HepG2 (cell line): ENCODE measurements at regions not wholly inside any gene's neighbourhood (a gene's known extent, or its start where the extent isn't known, plus 50 kb on each side); places are given as distances from the start of the nearest gene placed in this dataset.

Source experiments
- GATAD2A ChIP-seq: IDR thresholded peaks from 2 replicates; pipeline ENCODE4 v1.6.1; 2016
- TP53 ChIP-seq: sonication (generic); formaldehyde crosslinking; conservative IDR thresholded peaks from 2 replicates; pipeline ENCODE4 v1.4.0; 2020; ENCODE audit warnings: missing genetic modification reagents
- ZBTB20 ChIP-seq: sonication (generic); formaldehyde crosslinking; IDR thresholded peaks from 2 replicates; pipeline ENCODE4 v1.8.1; 2023; ENCODE audit warnings: missing genetic modification reagents, low read depth, mild to moderate bottlenecking, borderline replicate concordance
- ZFP36L1 ChIP-seq: sonication (generic); formaldehyde crosslinking; IDR thresholded peaks from 2 replicates; pipeline ENCODE4 v1.8.0; 2022; ENCODE audit warnings: mild to moderate bottlenecking, missing genetic modification reagents, moderate library complexity
- ZNF383 ChIP-seq: sonication (generic); formaldehyde crosslinking; IDR thresholded peaks from 2 replicates; pipeline ENCODE4 v1.4.0; 2020; ENCODE audit warnings: missing genetic modification reagents, mild to moderate bottlenecking, borderline replicate concordance
- ZNF407 ChIP-seq: sonication (generic); formaldehyde crosslinking; IDR thresholded peaks from one replicate; pipeline ENCODE4 v1.5.1; 2020; ENCODE audit warnings: mild to moderate bottlenecking, missing genetic modification reagents; ENCODE audit errors: not compliant biosample characterization
- TF ChIP-seq, protein P1 (sequence below): sonication (generic); formaldehyde crosslinking; IDR thresholded peaks from 2 replicates; pipeline ENCODE4 v1.5.1; 2020; ENCODE audit warnings: missing genetic modification reagents, mild to moderate bottlenecking, borderline replicate concordance

DNA sequence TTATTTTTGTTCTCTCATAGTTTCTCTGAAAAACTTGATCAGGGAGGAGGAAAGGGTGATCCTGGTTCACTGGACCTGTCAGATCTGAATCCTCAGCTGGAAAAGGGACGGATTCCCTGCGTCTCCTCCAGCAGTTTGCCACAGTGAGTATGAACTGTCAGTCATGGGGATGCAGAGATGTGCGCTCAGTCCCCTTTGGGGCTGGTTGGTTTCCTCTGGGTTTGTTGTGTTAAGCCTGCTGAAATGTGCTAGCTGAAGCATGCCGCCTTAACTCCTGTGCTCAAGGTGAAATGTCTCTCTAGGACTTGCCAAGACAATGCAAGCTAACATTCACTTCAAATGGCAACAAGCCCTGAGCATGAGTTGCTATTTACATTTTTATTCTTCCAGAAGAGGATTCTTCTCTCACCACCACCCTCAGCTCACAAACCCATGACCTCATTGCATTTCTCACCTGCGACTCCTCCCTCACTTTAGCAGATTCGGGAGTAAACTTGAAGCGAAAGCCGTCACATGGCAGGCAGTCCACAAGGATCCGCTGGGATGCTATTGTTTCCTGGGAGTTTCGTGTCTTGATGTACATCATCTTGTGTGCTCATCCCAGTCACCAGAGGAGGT lies 192.9 kb upstream of the FZD8 start (continued):
- TF ChIP-seq ZNF407 (CRISPR knock-in tag) (no peak), ZBTB20 (CRISPR knock-in tag) (no peak), GATAD2A (no peak), ZNF383 (CRISPR knock-in tag) (no peak), ZFP36L1 (CRISPR knock-in tag) (no peak), TP53 (CRISPR knock-in tag) (no peak)
- TF ChIP-seq, protein P1, sequence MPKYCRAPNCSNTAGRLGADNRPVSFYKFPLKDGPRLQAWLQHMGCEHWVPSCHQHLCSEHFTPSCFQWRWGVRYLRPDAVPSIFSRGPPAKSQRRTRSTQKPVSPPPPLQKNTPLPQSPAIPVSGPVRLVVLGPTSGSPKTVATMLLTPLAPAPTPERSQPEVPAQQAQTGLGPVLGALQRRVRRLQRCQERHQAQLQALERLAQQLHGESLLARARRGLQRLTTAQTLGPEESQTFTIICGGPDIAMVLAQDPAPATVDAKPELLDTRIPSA (CRISPR knock-in tag): no peak
- TF ChIP-seq, all 625 proteins: peak for 0
